ENCODE measurements at regions not wholly inside any gene's neighbourhood (a gene's known extent, or its start where the extent isn't known, plus 50 kb on each side); places are given as distances from the start of the nearest gene placed in this dataset.
"Not testable (repeated sequence)": the region's sequence is repeated elsewhere in the genome, so short reads cannot be mapped to it uniquely, and the experiment has no call there.

DNA sequence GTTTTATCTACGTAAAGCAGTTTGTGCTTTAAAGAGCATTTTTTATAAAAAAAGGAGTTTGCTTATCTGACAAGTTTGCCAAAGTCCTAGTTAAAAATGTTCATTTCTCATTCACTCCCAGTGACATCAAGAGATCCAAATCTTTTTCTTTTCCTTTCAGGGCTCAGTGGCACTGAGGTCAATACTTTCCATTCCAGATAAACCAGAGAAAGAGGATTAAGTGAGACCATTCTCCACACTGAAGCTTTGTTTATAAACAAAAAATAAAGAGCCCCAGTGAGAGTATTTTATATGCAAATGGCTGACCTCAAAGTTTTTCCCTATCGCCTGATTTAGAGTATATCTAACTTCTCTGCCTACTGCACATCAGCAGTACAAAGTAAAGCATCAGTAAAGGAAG lies 199.8 kb downstream of the ALG10B start:
- TF ChIP-seq CTCF (IDR thresholded peaks at IDR 0.05; ENCODE audit: insufficient read depth, low read depth, low read length): no peak
- no peak overlapping the region for H3K4me3 ChIP-seq (ENCODE audit: low read depth, low read length)
- DNase-seq (ENCODE audit: low read depth): no peak

DNA sequence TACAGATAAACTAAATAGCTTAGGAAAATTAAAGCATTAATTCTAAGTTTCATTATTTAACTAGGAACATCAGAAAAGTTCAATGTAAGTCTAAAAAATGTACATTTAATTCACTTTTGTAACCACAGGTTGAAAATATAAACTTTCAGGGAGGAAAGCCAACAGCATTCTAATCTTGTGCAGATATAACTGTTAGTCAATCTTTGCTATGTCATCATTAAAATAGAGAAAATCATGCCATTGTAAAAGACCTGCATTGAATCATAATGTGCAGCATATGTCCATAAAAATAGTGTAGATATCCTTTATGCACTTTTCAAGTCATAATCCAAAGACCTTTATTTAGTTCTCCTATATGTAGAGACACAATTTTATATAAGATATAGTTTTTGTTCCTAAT lies 207.3 kb downstream of the ALG10B start:
- H3K4me3 ChIP-seq (ENCODE audit: low read depth, low read length): no peak overlapping the region
- no peak for DNase-seq (ENCODE audit: low read depth)
- TF ChIP-seq CTCF (IDR thresholded peaks at IDR 0.05; ENCODE audit: insufficient read depth, low read depth, low read length): no peak

- DNase-seq (ENCODE audit: low read depth): no peak
- no peak overlapping the region for H3K4me3 ChIP-seq (ENCODE audit: low read depth, low read length)
- TF ChIP-seq CTCF (IDR thresholded peaks at IDR 0.05; ENCODE audit: insufficient read depth, low read depth, low read length): no peak
Observed at GRCh38 chr12:38527631-38528030, 211.1 kb downstream of the ALG10B start.

GRCh38 chr12:38528527-38528926 lies 212.0 kb downstream of the ALG10B start:
- no peak for DNase-seq (ENCODE audit: low read depth)
- TF ChIP-seq CTCF (IDR thresholded peaks at IDR 0.05; ENCODE audit: insufficient read depth, low read depth, low read length): no peak
- H3K4me3 ChIP-seq (ENCODE audit: low read depth, low read length): no peak overlapping the region

GRCh38 chr12:38529281-38529680 lies 212.7 kb downstream of the ALG10B start:
- not testable (repeated sequence) for DNase-seq (ENCODE audit: low read depth); H3K4me3 ChIP-seq (ENCODE audit: low read depth, low read length)

DNA sequence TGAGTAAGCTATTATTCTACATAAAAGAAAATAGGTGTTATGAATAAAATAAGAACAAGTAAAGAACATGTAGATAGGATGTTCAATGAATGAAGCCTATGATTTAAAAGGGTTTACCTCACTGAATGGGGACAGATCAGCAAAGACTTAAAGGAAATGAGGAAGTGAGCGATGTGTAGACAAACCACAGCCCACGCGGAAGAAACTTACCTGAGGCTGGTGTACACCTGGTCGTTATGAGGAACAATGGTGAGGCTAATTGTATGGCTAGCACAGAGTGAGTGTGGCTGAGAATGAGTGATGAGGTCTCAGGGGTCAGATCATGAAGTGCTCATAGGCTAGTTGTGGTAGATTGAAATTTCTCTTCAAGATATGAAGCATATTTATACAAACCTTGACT lies 221.7 kb downstream of the ALG10B start:
- H3K4me3 ChIP-seq (ENCODE audit: low read depth, low read length): no peak overlapping the region
- TF ChIP-seq CTCF (IDR thresholded peaks at IDR 0.05; ENCODE audit: insufficient read depth, low read depth, low read length): no peak
- DNase-seq (ENCODE audit: low read depth): no peak

- no peak for DNase-seq (ENCODE audit: low read depth)
- H3K4me3 ChIP-seq (ENCODE audit: low read depth, low read length): no peak overlapping the region
- TF ChIP-seq CTCF (IDR thresholded peaks at IDR 0.05; ENCODE audit: insufficient read depth, low read depth, low read length): no peak
Observed at GRCh38 chr12:38540156-38540555, 223.6 kb downstream of the ALG10B start.
